AG09309 (cell line): ENCODE measurements at regions not wholly inside any gene's neighbourhood (a gene's known extent, or its start where the extent isn't known, plus 50 kb on each side); places are given as distances from the start of the nearest gene placed in this dataset.
A peak's percentile ranks its signal among the peaks of the same experiment; 100 is the strongest.

Source experiments
- DNase-seq: peaks from one replicate; pipeline ENCODE4 v3.0.0-alpha.2; 2010; ENCODE audit warnings: low read depth
- H3K4me3 ChIP-seq: 2 replicates; pipeline ENCODE4 v1.5.1; 2011; ENCODE audit warnings: mild to moderate bottlenecking, low read depth, low read length, moderate library complexity; ENCODE audit not compliant: control insufficient read depth
- CTCF ChIP-seq: IDR thresholded peaks from 2 replicates; pipeline ENCODE4 v1.5.1; 2011; ENCODE audit warnings: mild to moderate bottlenecking, low read depth, low read length, inconsistent platforms; ENCODE audit not compliant: insufficient read depth, control insufficient read depth; ENCODE audit errors: missing control alignments

- no peak for DNase-seq
- no peak overlapping the region for H3K4me3 ChIP-seq
- TF ChIP-seq CTCF = no peak
Observed at GRCh38 chr11:106241601-106242257, 164.3 kb downstream of the AASDHPPT start.

- no peak overlapping the region for H3K4me3 ChIP-seq
- TF ChIP-seq CTCF = no peak
- DNase-seq = no peak
Observed at GRCh38 chr11:106242718-106243415, 165.4 kb downstream of the AASDHPPT start.

GRCh38 chr11:106246495-106246894, 169.0 kb downstream of the AASDHPPT start:
- no peak for TF ChIP-seq CTCF
- no peak for DNase-seq

GRCh38 chr11:106249617-106250239, 172.3 kb downstream of the AASDHPPT start:
- H3K4me3 ChIP-seq = no peak overlapping the region
- TF ChIP-seq CTCF = no peak
- peak; percentile 55 for DNase-seq

More at GRCh38 chr11:106246495-106246894, 169.0 kb downstream of the AASDHPPT start:
- no peak overlapping the region for H3K4me3 ChIP-seq

- H3K4me3 ChIP-seq = no peak overlapping the region
- TF ChIP-seq CTCF = no peak
- DNase-seq = no peak
Observed at GRCh38 chr11:106262852-106263251, 185.4 kb downstream of the AASDHPPT start.

GRCh38 chr11:106263527-106263926, 186.1 kb downstream of the AASDHPPT start:
- DNase-seq = no peak
- TF ChIP-seq CTCF = no peak
- no peak overlapping the region for H3K4me3 ChIP-seq
